PC-9 (cell line): ENCODE measurements at regions not wholly inside any gene's neighbourhood (a gene's known extent, or its start where the extent isn't known, plus 50 kb on each side); places are given as distances from the start of the nearest gene placed in this dataset.

Experiments
- EZH2 ChIP-seq: fragments of 200-600 bp; sonication (generic); IDR thresholded peaks from 2 replicates; pipeline ENCODE4 v1.8.0; 2017; ENCODE audit warnings: antibody characterized with exemption, low read depth
- TF ChIP-seq, protein P1 (sequence below): fragments of 200-600 bp; sonication (generic); conservative IDR thresholded peaks from 2 replicates; pipeline ENCODE4 v1.6.1; 2017; ENCODE audit warnings: mixed run types, antibody characterized with exemption, mild to moderate bottlenecking, moderate library complexity

DNA sequence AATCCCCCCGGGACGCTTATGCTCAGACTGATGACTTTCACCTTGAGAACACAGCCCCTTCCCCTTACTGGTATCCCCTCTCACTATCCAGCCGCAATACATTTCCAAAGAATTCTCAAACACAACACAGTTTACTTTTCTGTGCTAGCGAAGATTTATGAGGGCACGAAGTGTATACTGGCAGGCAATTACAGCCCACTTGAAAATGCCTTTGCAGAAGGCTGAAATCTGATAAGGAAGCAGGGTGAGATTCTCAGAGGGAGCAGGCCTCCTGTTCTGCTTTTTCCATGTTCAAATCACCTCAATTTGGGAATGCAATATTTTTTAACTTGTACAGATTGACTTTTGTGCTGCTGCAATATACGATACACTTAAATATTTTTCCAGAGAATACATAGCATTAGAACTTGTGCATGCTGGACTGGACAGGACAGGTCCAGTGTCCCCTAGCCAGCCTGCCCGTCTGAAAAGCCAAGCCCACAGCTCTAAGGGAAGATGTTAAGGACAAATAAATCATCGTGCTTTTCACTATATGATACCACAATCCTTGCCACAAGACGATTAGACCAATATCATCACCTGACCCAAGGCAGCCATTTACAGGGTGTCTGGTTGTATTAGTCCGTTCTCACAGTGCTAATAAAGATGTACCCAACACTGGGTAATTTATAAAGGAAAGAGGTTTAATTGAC lies 262.1 kb downstream of the EPHA4 start:
- TF ChIP-seq, protein P1, sequence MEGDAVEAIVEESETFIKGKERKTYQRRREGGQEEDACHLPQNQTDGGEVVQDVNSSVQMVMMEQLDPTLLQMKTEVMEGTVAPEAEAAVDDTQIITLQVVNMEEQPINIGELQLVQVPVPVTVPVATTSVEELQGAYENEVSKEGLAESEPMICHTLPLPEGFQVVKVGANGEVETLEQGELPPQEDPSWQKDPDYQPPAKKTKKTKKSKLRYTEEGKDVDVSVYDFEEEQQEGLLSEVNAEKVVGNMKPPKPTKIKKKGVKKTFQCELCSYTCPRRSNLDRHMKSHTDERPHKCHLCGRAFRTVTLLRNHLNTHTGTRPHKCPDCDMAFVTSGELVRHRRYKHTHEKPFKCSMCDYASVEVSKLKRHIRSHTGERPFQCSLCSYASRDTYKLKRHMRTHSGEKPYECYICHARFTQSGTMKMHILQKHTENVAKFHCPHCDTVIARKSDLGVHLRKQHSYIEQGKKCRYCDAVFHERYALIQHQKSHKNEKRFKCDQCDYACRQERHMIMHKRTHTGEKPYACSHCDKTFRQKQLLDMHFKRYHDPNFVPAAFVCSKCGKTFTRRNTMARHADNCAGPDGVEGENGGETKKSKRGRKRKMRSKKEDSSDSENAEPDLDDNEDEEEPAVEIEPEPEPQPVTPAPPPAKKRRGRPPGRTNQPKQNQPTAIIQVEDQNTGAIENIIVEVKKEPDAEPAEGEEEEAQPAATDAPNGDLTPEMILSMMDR = no peak
- TF ChIP-seq EZH2 = no peak
